ENCODE measurements at regions not wholly inside any gene's neighbourhood (a gene's known extent, or its start where the extent isn't known, plus 50 kb on each side); places are given as distances from the start of the nearest gene placed in this dataset.

- TF ChIP-seq CTCF (IDR thresholded peaks at IDR 0.05) (no peak), POLR2A (IDR thresholded peaks at IDR 0.05) (no peak)
Measured at GRCh38 chr2:137893145-137893544, 71.1 kb upstream of the HNMT start.
